Ammon's horn (tissue), 1 donor: ENCODE measurements at regions not wholly inside any gene's neighbourhood (a gene's known extent, or its start where the extent isn't known, plus 50 kb on each side); places are given as distances from the start of the nearest gene placed in this dataset.
A peak's percentile ranks its signal among the peaks of the same experiment; 100 is the strongest.

Source experiments
- DNase-seq: peaks from one replicate; pipeline ENCODE4 v3.0.0-alpha.2; 2016; ENCODE audit warnings: low spot score

- no peak for DNase-seq
Observed at GRCh38 chr17:34416116-34416515, 53.1 kb upstream of the CCL1 start.

- no peak for DNase-seq
Observed at GRCh38 chr17:34414339-34414738, 51.3 kb upstream of the CCL1 start.

GRCh38 chr17:34413443-34414119 lies 50.5 kb upstream of the CCL1 start:
- DNase-seq: peak; percentile 56

- DNase-seq: no peak
Observed at GRCh38 chr17:34412965-34413441, 50.0 kb upstream of the CCL1 start.
